HG03521 (cell line): ENCODE measurements at regions not wholly inside any gene's neighbourhood (a gene's known extent, or its start where the extent isn't known, plus 50 kb on each side); places are given as distances from the start of the nearest gene placed in this dataset.

ENCODE experiments used
- ATAC-seq: cut with Tn5 transposase; IDR thresholded peaks from one replicate; pipeline ENCODE4 v1.9.1; 2021; ENCODE audit warnings: mild to moderate bottlenecking, moderate library complexity; ENCODE audit not compliant: unreplicated experiment

- ATAC-seq, result no peak
Measured at GRCh38 chr10:6781133-6781770, 201.2 kb upstream of the PRKCQ start.

- no peak for ATAC-seq
Measured at GRCh38 chr10:6780008-6780677, 200.1 kb upstream of the PRKCQ start.

GRCh38 chr10:6778992-6779701, 199.1 kb upstream of the PRKCQ start:
- no peak for ATAC-seq

GRCh38 chr10:6776170-6776569, 196.1 kb upstream of the PRKCQ start:
- ATAC-seq, result no peak

- no peak for ATAC-seq
Measured at GRCh38 chr10:6774406-6774805, 194.3 kb upstream of the PRKCQ start.

GRCh38 chr10:6771331-6771730, 191.3 kb upstream of the PRKCQ start:
- ATAC-seq, result no peak

- ATAC-seq, result no peak
Measured at GRCh38 chr10:6770846-6771245, 190.8 kb upstream of the PRKCQ start.

GRCh38 chr10:6769704-6770417, 189.8 kb upstream of the PRKCQ start:
- no peak for ATAC-seq

- no peak for ATAC-seq
Measured at GRCh38 chr10:6766131-6766801, 186.2 kb upstream of the PRKCQ start.

GRCh38 chr10:6763423-6763822, 183.3 kb upstream of the PRKCQ start:
- no peak for ATAC-seq

GRCh38 chr10:6763001-6763400, 182.9 kb upstream of the PRKCQ start:
- no peak for ATAC-seq

GRCh38 chr10:6759961-6760360, 179.9 kb upstream of the PRKCQ start:
- ATAC-seq, result no peak

GRCh38 chr10:6757158-6757557, 177.1 kb upstream of the PRKCQ start:
- ATAC-seq, result no peak

- no peak for ATAC-seq
Measured at GRCh38 chr10:6756716-6757115, 176.6 kb upstream of the PRKCQ start.

- no peak for ATAC-seq
Measured at GRCh38 chr10:6755781-6756460, 175.8 kb upstream of the PRKCQ start.

- no peak for ATAC-seq
Measured at GRCh38 chr10:6753644-6754043, 173.6 kb upstream of the PRKCQ start.

- ATAC-seq, result no peak
Measured at GRCh38 chr10:6751363-6751762, 171.3 kb upstream of the PRKCQ start.

GRCh38 chr10:6748981-6749635, 169.0 kb upstream of the PRKCQ start:
- ATAC-seq, result no peak

GRCh38 chr10:6748029-6748428, 168.0 kb upstream of the PRKCQ start:
- ATAC-seq, result no peak

- no peak for ATAC-seq
Measured at GRCh38 chr10:6746782-6747181, 166.7 kb upstream of the PRKCQ start.
